ENCODE measurements at regions not wholly inside any gene's neighbourhood (a gene's known extent, or its start where the extent isn't known, plus 50 kb on each side); places are given as distances from the start of the nearest gene placed in this dataset.

DNA sequence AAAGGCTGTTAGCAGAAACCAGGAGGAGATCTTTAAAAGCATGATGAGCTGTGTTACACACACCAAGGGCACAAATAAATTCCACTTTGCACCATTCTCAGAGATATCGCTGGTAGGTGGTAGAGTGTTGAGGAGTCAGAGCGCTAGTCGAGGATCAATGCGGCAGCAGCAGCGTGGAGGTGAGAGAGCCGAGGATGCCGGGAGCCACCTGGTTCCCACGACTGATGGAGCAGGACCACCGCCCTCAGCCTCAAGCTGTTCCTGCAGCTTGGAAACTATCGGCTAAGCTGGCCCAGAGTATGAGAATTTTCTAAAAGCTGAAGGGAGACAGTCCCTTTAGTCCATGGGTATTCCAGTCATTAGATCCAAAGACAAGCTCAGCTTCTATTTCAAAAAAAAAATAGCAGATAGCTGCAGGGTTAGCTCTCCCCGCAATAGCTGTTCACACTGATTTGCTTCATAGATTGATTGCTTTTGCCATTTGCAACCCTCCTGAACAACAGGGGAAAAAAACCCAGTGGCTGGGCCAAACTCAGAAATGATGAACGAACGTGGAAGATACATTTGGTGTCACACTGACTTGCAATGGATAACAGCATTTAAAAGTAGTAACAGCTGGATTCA, 106.2 kb downstream of the LCA5 start:
- H3K79me2 ChIP-seq (ENCODE audit: control insufficient read depth, insufficient read depth, low read length) = no peaks in the 10 kb centered on the region
- ATAC-seq (no peak), DNase-seq (ENCODE audit: extremely low read depth in 1 of 4, low spot score in 3 of 4) (no peak), FAIRE-seq (no peak)
- H3K27ac ChIP-seq (ENCODE audit: extremely low read depth, low read depth, low read length) = no peak overlapping the region
- no peak overlapping the region for H3K9ac ChIP-seq (ENCODE audit: insufficient read depth in 1 of 2, low read depth in 2 of 2, low read length in 2 of 2)
- CTCF ChIA-PET (ENCODE audit: low intra/inter-chr PET ratio) = no interaction called here
- peaks cover 2 to 7% of the 10 kb centered on the region in 2 experiments; a peak in 2 of 5 replicates for H3K27me3 ChIP-seq (ENCODE audit: control insufficient read depth in 2 of 2, insufficient read depth in 2 of 2, low read length in 2 of 2)
- 1% methylated on average over 13 of the region's 13 CpGs for WGBS (ENCODE audit: insufficient coverage, low coverage, missing lambda C conversion rate)
- H3K4me1 ChIP-seq (replicated peaks in 1 of 2; ENCODE audit: control insufficient read depth in 2 of 2, insufficient read depth in 2 of 2, low read length in 2 of 2) = no peaks in the 10 kb centered on the region
- H4K20me1 ChIP-seq (replicated peaks; ENCODE audit: control insufficient read depth, insufficient read depth, low read length) = no peaks in the 10 kb centered on the region
- in situ Hi-C loops (cut with MboI) (no loop called here), intact Hi-C loops (cut with micrococcal nuclease) (no loop called here)
- no TSS peak for BruUV-seq (replicated peaks)
- no peak for TF ChIP-seq ATF7 (IDR thresholded peaks at IDR 0.05)
- TF ChIP-seq EP400 (IDR thresholded peaks at IDR 0.05) = no peak
- TF ChIP-seq NR0B1 (IDR thresholded peaks at IDR 0.05; ENCODE audit: partially characterized antibody) = no peak
- TF ChIP-seq FOXK2 (conservative IDR thresholded peaks at IDR 0.05 in 1 of 2, IDR thresholded peaks at IDR 0.05 in 1 of 2; ENCODE audit: low read depth in 2 of 2) = no peak
- TF ChIP-seq FOXA3 (CRISPR knock-in tag; conservative IDR thresholded peaks at IDR 0.05 in 1 of 2, IDR thresholded peaks at IDR 0.05 in 1 of 2) = no peak
- TF ChIP-seq NCOA4 (IDR thresholded peaks at IDR 0.05; ENCODE audit: partially characterized antibody) = no peak
- TF ChIP-seq, protein P1, sequence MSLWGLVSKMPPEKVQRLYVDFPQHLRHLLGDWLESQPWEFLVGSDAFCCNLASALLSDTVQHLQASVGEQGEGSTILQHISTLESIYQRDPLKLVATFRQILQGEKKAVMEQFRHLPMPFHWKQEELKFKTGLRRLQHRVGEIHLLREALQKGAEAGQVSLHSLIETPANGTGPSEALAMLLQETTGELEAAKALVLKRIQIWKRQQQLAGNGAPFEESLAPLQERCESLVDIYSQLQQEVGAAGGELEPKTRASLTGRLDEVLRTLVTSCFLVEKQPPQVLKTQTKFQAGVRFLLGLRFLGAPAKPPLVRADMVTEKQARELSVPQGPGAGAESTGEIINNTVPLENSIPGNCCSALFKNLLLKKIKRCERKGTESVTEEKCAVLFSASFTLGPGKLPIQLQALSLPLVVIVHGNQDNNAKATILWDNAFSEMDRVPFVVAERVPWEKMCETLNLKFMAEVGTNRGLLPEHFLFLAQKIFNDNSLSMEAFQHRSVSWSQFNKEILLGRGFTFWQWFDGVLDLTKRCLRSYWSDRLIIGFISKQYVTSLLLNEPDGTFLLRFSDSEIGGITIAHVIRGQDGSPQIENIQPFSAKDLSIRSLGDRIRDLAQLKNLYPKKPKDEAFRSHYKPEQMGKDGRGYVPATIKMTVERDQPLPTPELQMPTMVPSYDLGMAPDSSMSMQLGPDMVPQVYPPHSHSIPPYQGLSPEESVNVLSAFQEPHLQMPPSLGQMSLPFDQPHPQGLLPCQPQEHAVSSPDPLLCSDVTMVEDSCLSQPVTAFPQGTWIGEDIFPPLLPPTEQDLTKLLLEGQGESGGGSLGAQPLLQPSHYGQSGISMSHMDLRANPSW (CRISPR knock-in tag; IDR thresholded peaks at IDR 0.05) = no peak
- no peak for TF ChIP-seq SPI1 (IDR thresholded peaks at IDR 0.05; ENCODE audit: borderline replicate concordance, low read depth, low read length)
- no peak for TF ChIP-seq MCM3 (IDR thresholded peaks at IDR 0.05)
- TF ChIP-seq ZNF444 (CRISPR knock-in tag; IDR thresholded peaks at IDR 0.05) = no peak
- no peak for TF ChIP-seq ASH1L (IDR thresholded peaks at IDR 0.05; ENCODE audit: borderline replicate concordance, low read depth, partially characterized antibody)
- TF ChIP-seq ZNF668 (CRISPR knock-in tag; IDR thresholded peaks at IDR 0.05) = no peak
- no peak for TF ChIP-seq KLF16 (IDR thresholded peaks at IDR 0.05)
- no peak for TF ChIP-seq NRF1 (conservative IDR thresholded peaks at IDR 0.05 in 1 of 2, IDR thresholded peaks at IDR 0.05 in 1 of 2)
- no peak for TF ChIP-seq RBM14 (IDR thresholded peaks at IDR 0.05; ENCODE audit: borderline replicate concordance, insufficient read depth, low read depth, low read length)
- TF ChIP-seq BCL6 (CRISPR knock-in tag; IDR thresholded peaks at IDR 0.05) = no peak
- no peak for TF ChIP-seq EZH2 (IDR thresholded peaks at IDR 0.05; ENCODE audit: borderline replicate concordance, low read depth, low read length)
- no peak for TF ChIP-seq POLR2H (tag; IDR thresholded peaks at IDR 0.05; ENCODE audit: low read depth)
- TF ChIP-seq NFXL1 (CRISPR knock-in tag; IDR thresholded peaks at IDR 0.05) = no peak
- TF ChIP-seq ZNF134 (CRISPR knock-in tag; conservative IDR thresholded peaks at IDR 0.05) = no peak
- H2AFZ ChIP-seq (ENCODE audit: low read depth, low read length) = no peak overlapping the region
- H3K9me3 ChIP-seq (replicated peaks; ENCODE audit: control insufficient read depth, insufficient read depth, low read depth, low read length) = no peaks in the 10 kb centered on the region
- H3K4me3 ChIP-seq = no peak overlapping the region
- POLR2A ChIA-PET = interaction anchor here (0.7 to 1.1 kb wide), 3 partner anchors 10 to 50 kb away, joined by 3 to 4 read pairs (median 3); no protein-coding TSS in a partner anchor
- no peaks in the 10 kb centered on the region for H3K36me3 ChIP-seq (ENCODE audit: control insufficient read depth, insufficient read depth, low read length)
- no peaks in the 10 kb centered on the region for H3K9me1 ChIP-seq (ENCODE audit: control insufficient read depth, insufficient read depth, low read length)
- H3K4me2 ChIP-seq (ENCODE audit: insufficient read depth, low read length) = no peak overlapping the region; the same call in 1 of the 2 replicates

Data from K562 (cell line).